K562 (cell line): ENCODE measurements at regions not wholly inside any gene's neighbourhood (a gene's known extent, or its start where the extent isn't known, plus 50 kb on each side); places are given as distances from the start of the nearest gene placed in this dataset.

Experiments used
- ATAC-seq: fragments of 200-7000 bp; cut with Tn5 transposase; 3 replicates; pipeline ENCODE4 v1.9.1; 2020; ENCODE audit warnings: moderate library complexity
- BruUV-seq: library from RNA; stranded (reverse); fragments of 400-500 nt; replicated peaks from 2 replicates; lab custom pipeline; 2021; lab: Mats Ljungman, UMichigan
- CTCF ChIA-PET: fragments of 300-600 bp; formaldehyde crosslinking; extraction: SDS; loops from one replicate; lab custom pipeline; 2021; ENCODE audit warnings: low intra/inter-chr PET ratio; lab: Yijun Ruan, JAX
- POLR2A ChIA-PET: fragments of 300-600, 350-650 bp; sonication (Branson Sonifier 250); formaldehyde crosslinking; extraction: SDS; loops from one replicate; lab custom pipeline; 2021; ENCODE audit warnings: antibody characterized with exemption, inconsistent platforms; lab: Yijun Ruan, JAX
- DNase-seq, 4 experiments: peaks; one replicate each; pipeline versions ENCODE4 v3.0.0 to v3.0.0-alpha.2; 2011 to 2018; ENCODE audit warnings: low spot score in 3 of 4, mixed read lengths in 3 of 4; ENCODE audit errors: extremely low read depth in 1 of 4
- FAIRE-seq: peaks from 2 replicates; lab custom pipeline; 2011; peaks lifted over from hg19 to GRCh38; lab: Jason Lieb, UNC
- H2AFZ ChIP-seq: 2 replicates; pipeline ENCODE4 v1.6.0; 2011; ENCODE audit warnings: low read depth, low read length, control low read depth, inconsistent platforms
- H3K27ac ChIP-seq: fragments of 200-600 bp; 3 replicates; pipeline ENCODE4 v1.8.0; 2011; ENCODE audit warnings: low read depth, mild to moderate bottlenecking, control low read depth, inconsistent platforms, low read length, moderate library complexity, mixed read lengths; ENCODE audit errors: extremely low read depth
- H3K27me3 ChIP-seq, 2 experiments: fragments of 300-600 bp in 1 of 2; 2 replicates in 1 of 2; 3 replicates in 1 of 2; pipeline versions ENCODE4 v1.6.0 to v1.8.0; 2011; ENCODE audit warnings: inconsistent platforms in 2 of 2, low read length in 2 of 2, mild to moderate bottlenecking in 1 of 2, mixed read lengths in 1 of 2, moderate library complexity in 1 of 2; ENCODE audit not compliant: control insufficient read depth in 2 of 2, insufficient read depth in 2 of 2
- H3K36me3 ChIP-seq: fragments of 300-600 bp; 3 replicates; pipeline ENCODE4 v1.8.0; 2011; ENCODE audit warnings: mild to moderate bottlenecking, low read length, inconsistent platforms; ENCODE audit not compliant: control insufficient read depth, insufficient read depth
- H3K4me1 ChIP-seq, 2 experiments: fragments of 200-600 bp in 1 of 2; replicated peaks in 1 of 2; 2 replicates in 1 of 2; 3 replicates in 1 of 2; pipeline versions ENCODE4 v1.5.1 to v1.8.0; 2011; ENCODE audit warnings: inconsistent platforms in 2 of 2, low read length in 2 of 2, mild to moderate bottlenecking in 1 of 2, mixed read lengths in 1 of 2, moderate library complexity in 1 of 2; ENCODE audit not compliant: control insufficient read depth in 2 of 2, insufficient read depth in 2 of 2
- H3K4me2 ChIP-seq: 2 replicates; pipeline ENCODE4 v1.6.1; 2011; ENCODE audit warnings: low read length, control low read depth, inconsistent platforms, mixed read lengths; ENCODE audit not compliant: insufficient read depth
- H3K4me3 ChIP-seq: fragments of 200-600 bp; sonication (generic), shearing (Covaris generic); 2 replicates; pipeline ENCODE4 v1.5.1; 2016; ENCODE audit warnings: control low read depth, inconsistent platforms
- H3K79me2 ChIP-seq: fragments of 200-600 bp; 3 replicates; pipeline ENCODE4 v1.8.0; 2011; ENCODE audit warnings: low read length, inconsistent platforms; ENCODE audit not compliant: control insufficient read depth, insufficient read depth
- H3K9ac ChIP-seq, 2 experiments: 2 replicates each; pipeline versions ENCODE4 v1.6.0 to v1.6.1; 2011; ENCODE audit warnings: low read depth in 2 of 2, low read length in 2 of 2, control low read depth in 1 of 2, inconsistent platforms in 1 of 2, mild to moderate bottlenecking in 1 of 2, mixed read lengths in 1 of 2; ENCODE audit not compliant: insufficient read depth in 1 of 2
- H3K9me1 ChIP-seq: one replicate; pipeline ENCODE4 v1.6.0; 2011; ENCODE audit warnings: inconsistent platforms, mild to moderate bottlenecking, low read length, moderate library complexity; ENCODE audit not compliant: control insufficient read depth, insufficient read depth
- H3K9me3 ChIP-seq: replicated peaks from 2 replicates; pipeline ENCODE4 v1.5.1; 2011; ENCODE audit warnings: low read depth, low read length, inconsistent platforms; ENCODE audit not compliant: control insufficient read depth, insufficient read depth
- H4K20me1 ChIP-seq: replicated peaks from 2 replicates; pipeline ENCODE4 v1.6.1; 2011; ENCODE audit warnings: low read length, inconsistent platforms, mixed read lengths; ENCODE audit not compliant: control insufficient read depth, insufficient read depth
- ETV1 ChIP-seq: fragments of 450-650 bp; conservative IDR thresholded peaks from 2 replicates; pipeline ENCODE4 v1.6.1; 2016; ENCODE audit warnings: missing genetic modification characterization, control low read depth, low read depth, missing compliant biosample characterization
- GTF2E2 ChIP-seq: fragments of 200-800 bp; sonication (Bioruptor generic); IDR thresholded peaks from 2 replicates; pipeline ENCODE4 v1.6.1; 2016; ENCODE audit warnings: missing genetic modification characterization, missing compliant biosample characterization
- HBP1 ChIP-seq: fragments of 450-650 bp; formaldehyde crosslinking; IDR thresholded peaks from 2 replicates; pipeline ENCODE4 v1.4.0; 2022; ENCODE audit warnings: missing genetic modification characterization
- PKNOX1 ChIP-seq: fragments of 450-650 bp; IDR thresholded peaks from 2 replicates; pipeline ENCODE4 v1.6.1; 2016
- SRSF1 ChIP-seq: fragments of 200-400 bp; formaldehyde crosslinking; IDR thresholded peaks from 2 replicates; pipeline ENCODE4 v1.6.1; 2017; ENCODE audit warnings: mild to moderate bottlenecking, low read depth, low read length, moderate library complexity
- TFAP4 ChIP-seq: sonication (generic); formaldehyde crosslinking; IDR thresholded peaks from 2 replicates; pipeline ENCODE4 v1.8.0; 2022; ENCODE audit warnings: missing genetic modification reagents, mild to moderate bottlenecking, moderate library complexity, borderline replicate concordance
- ZNF165 ChIP-seq: fragments of 250-450 bp; sonication (Bioruptor Pico); IDR thresholded peaks from 2 replicates; pipeline ENCODE4 v1.4.0; 2020; ENCODE audit warnings: borderline replicate concordance
- ZNF398 ChIP-seq: fragments of 250-450 bp; sonication (Bioruptor Pico); IDR thresholded peaks from 2 replicates; pipeline ENCODE4 v1.8.0; 2021; ENCODE audit warnings: moderate library complexity, mild to moderate bottlenecking, inconsistent platforms
- ZNF512 ChIP-seq: IDR thresholded peaks from 2 replicates; pipeline ENCODE4 v1.6.1; 2016; ENCODE audit warnings: missing genetic modification characterization, missing compliant biosample characterization
- ZSCAN29 ChIP-seq: fragments of 450-650 bp; IDR thresholded peaks from 2 replicates; pipeline ENCODE4 v1.6.1; 2017
- WGBS: fragments of 100-300 bp; shearing (Covaris generic); methylation state at CpG from one replicate; pipeline ENCODE4 v1.1.6; 2016; ENCODE audit warnings: low coverage, mixed read lengths; ENCODE audit not compliant: insufficient coverage; ENCODE audit errors: missing lambda C conversion rate; 5-methylcytosine and 5-hydroxymethylcytosine counted together
- in situ Hi-C: fragments of 300-500 bp; cut with MboI; formaldehyde crosslinking; loops from 4 replicates; pipeline ENCODE4 v1.15.0; 2018; ENCODE audit warnings: inconsistent platforms, mixed read lengths
- intact Hi-C: fragments of 100-400 bp; cut with micrococcal nuclease; formaldehyde crosslinking; loops from 2 replicates; pipeline ENCODE4 v1.14.2; 2022
- TF ChIP-seq, protein P1 (sequence below): fragments of 250-450 bp; sonication (Bioruptor Pico); IDR thresholded peaks from 2 replicates; pipeline ENCODE4 v1.5.1; 2021; ENCODE audit warnings: mild to moderate bottlenecking

- H4K20me1 ChIP-seq = no peaks in the 10 kb centered on the region
- ChIA-PET POLR2A (no interaction called here), CTCF (no interaction called here)
- intact Hi-C loops (no loop called here), in situ Hi-C loops (no loop called here)
- no peaks in the 10 kb centered on the region for H3K4me1 ChIP-seq
- ATAC-seq = no peak
- no peaks in the 10 kb centered on the region for H3K79me2 ChIP-seq
- H3K9ac ChIP-seq = no peak overlapping the region
- H3K36me3 ChIP-seq = no peaks in the 10 kb centered on the region
- no peak for DNase-seq
- FAIRE-seq = no peak
- no peaks in the 10 kb centered on the region for H3K27me3 ChIP-seq
- no TSS peak for BruUV-seq
- no peak overlapping the region for H3K4me2 ChIP-seq
- no peaks in the 10 kb centered on the region for H3K9me3 ChIP-seq
- no peak overlapping the region for H3K4me3 ChIP-seq
- H3K27ac ChIP-seq = no peak overlapping the region
- H3K9me1 ChIP-seq = no peaks in the 10 kb centered on the region
- H2AFZ ChIP-seq = no peak overlapping the region
- WGBS = 0% methylated on average over 10 of the region's 10 CpGs
- TF ChIP-seq, protein P1, sequence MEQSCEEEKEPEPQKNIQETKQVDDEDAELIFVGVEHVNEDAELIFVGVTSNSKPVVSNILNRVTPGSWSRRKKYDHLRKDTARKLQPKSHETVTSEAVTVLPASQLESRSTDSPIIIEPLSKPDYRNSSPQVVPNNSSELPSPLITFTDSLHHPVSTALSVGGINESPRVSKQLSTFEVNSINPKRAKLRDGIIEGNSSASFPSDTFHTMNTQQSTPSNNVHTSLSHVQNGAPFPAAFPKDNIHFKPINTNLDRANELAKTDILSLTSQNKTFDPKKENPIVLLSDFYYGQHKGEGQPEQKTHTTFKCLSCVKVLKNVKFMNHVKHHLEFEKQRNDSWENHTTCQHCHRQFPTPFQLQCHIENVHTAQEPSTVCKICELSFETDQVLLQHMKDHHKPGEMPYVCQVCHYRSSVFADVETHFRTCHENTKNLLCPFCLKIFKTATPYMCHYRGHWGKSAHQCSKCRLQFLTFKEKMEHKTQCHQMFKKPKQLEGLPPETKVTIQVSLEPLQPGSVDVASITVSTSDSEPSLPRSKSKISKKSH = no peak
- TF ChIP-seq ETV1 (tag) (no peak), PKNOX1 (no peak), TFAP4 (no peak), ZSCAN29 (no peak), ZNF398 (CRISPR knock-in tag) (no peak), HBP1 (CRISPR knock-in tag) (no peak), ZNF512 (tag) (no peak), SRSF1 (no peak), ZNF165 (CRISPR knock-in tag) (no peak), GTF2E2 (tag) (no peak)
These were observed 651.4 kb downstream of the INHBA start for GRCh38 chr7:41051535-41051934.
